ENCODE measurements at regions not wholly inside any gene's neighbourhood (a gene's known extent, or its start where the extent isn't known, plus 50 kb on each side); places are given as distances from the start of the nearest gene placed in this dataset.

GRCh38 chr9:2963307-2963706 lies 119.4 kb upstream of the PUM3 start:
- H3K27ac Mint-ChIP-seq = no peak overlapping the region
- H3K36me3 Mint-ChIP-seq = no peaks in the 10 kb centered on the region
- DNase-seq (no peak), ATAC-seq (no peak)
- no peaks in the 10 kb centered on the region for H3K9me3 Mint-ChIP-seq
- POLR2A ChIA-PET = no interaction called here
- no peak overlapping the region for H3K4me3 Mint-ChIP-seq
- no peaks in the 10 kb centered on the region for H3K4me1 Mint-ChIP-seq
- peaks cover 0 to 21% (median 4%) of the 10 kb centered on the region in 5 donors for H3K27me3 Mint-ChIP-seq

GRCh38 chr9:2962471-2963172 lies 118.7 kb upstream of the PUM3 start:
- POLR2A ChIA-PET = no interaction called here

GRCh38 chr9:2958219-2958618 lies 114.3 kb upstream of the PUM3 start:
- Mint-ChIP-seq H3K4me1 (no peaks in the 10 kb centered on the region), H3K27me3 (peaks cover 3 to 38% (median 9%) of the 10 kb centered on the region in 5 donors), H3K27ac (no peak overlapping the region), H3K36me3 (no peaks in the 10 kb centered on the region), H3K4me3 (no peak overlapping the region), H3K9me3 (no peaks in the 10 kb centered on the region)
- no peak for DNase-seq
- POLR2A ChIA-PET = no interaction called here
- no peak for ATAC-seq

More at GRCh38 chr9:2962471-2963172, 118.7 kb upstream of the PUM3 start:
- DNase-seq (no peak), ATAC-seq (no peak)
- Mint-ChIP-seq H3K36me3 (no peaks in the 10 kb centered on the region), H3K27ac (no peak overlapping the region), H3K4me1 (no peaks in the 10 kb centered on the region), H3K9me3 (no peaks in the 10 kb centered on the region), H3K4me3 (no peak overlapping the region), H3K27me3 (peaks cover 0 to 27% (median 9%) of the 10 kb centered on the region in 5 donors)

- no peaks in the 10 kb centered on the region for H3K36me3 Mint-ChIP-seq
- no peak for ATAC-seq
- H3K9me3 Mint-ChIP-seq = no peaks in the 10 kb centered on the region
Measured at GRCh38 chr9:2957656-2958200, 113.8 kb upstream of the PUM3 start.

GRCh38 chr9:2955575-2955974 lies 111.7 kb upstream of the PUM3 start:
- Mint-ChIP-seq H3K4me1 (no peaks in the 10 kb centered on the region), H3K4me3 (no peak overlapping the region), H3K27me3 (peaks cover 6 to 27% (median 12%) of the 10 kb centered on the region in 5 donors), H3K9me3 (no peaks in the 10 kb centered on the region), H3K36me3 (no peaks in the 10 kb centered on the region), H3K27ac (no peak overlapping the region)
- POLR2A ChIA-PET = no interaction called here
- DNase-seq = no peak
- no peak for ATAC-seq

More at GRCh38 chr9:2957656-2958200, 113.8 kb upstream of the PUM3 start:
- Mint-ChIP-seq H3K27ac (no peak overlapping the region), H3K27me3 (peaks cover 6 to 33% (median 12%) of the 10 kb centered on the region in 5 donors), H3K4me3 (no peak overlapping the region), H3K4me1 (no peaks in the 10 kb centered on the region)
- POLR2A ChIA-PET = no interaction called here
- no peak for DNase-seq

GRCh38 chr9:2939368-2939767 lies 95.5 kb upstream of the PUM3 start:
- Mint-ChIP-seq H3K4me3 (no peak overlapping the region), H3K36me3 (no peaks in the 10 kb centered on the region), H3K27ac (no peak overlapping the region), H3K4me1 (no peaks in the 10 kb centered on the region), H3K27me3 (peaks cover 1 to 27% (median 13%) of the 10 kb centered on the region in 5 donors), H3K9me3 (peaks cover 0 to 3% (median 0%) of the 10 kb centered on the region in 9 donors)
- POLR2A ChIA-PET = no interaction called here
- no peak for ATAC-seq
- DNase-seq = no peak

- POLR2A ChIA-PET = no interaction called here
- no peak overlapping the region for H3K27ac Mint-ChIP-seq
- no peak for ATAC-seq
- no peak for DNase-seq
- H3K4me3 Mint-ChIP-seq = no peak overlapping the region
- peaks cover 1 to 20% (median 10%) of the 10 kb centered on the region in 5 donors for H3K27me3 Mint-ChIP-seq
- peaks cover 0 to 2% (median 0%) of the 10 kb centered on the region in 9 donors for H3K9me3 Mint-ChIP-seq
- no peaks in the 10 kb centered on the region for H3K4me1 Mint-ChIP-seq
- no peaks in the 10 kb centered on the region for H3K36me3 Mint-ChIP-seq
Measured at GRCh38 chr9:2936221-2936620, 92.3 kb upstream of the PUM3 start.

- H3K9me3 Mint-ChIP-seq = no peaks in the 10 kb centered on the region
- no peaks in the 10 kb centered on the region for H3K4me1 Mint-ChIP-seq
- H3K4me3 Mint-ChIP-seq = no peak overlapping the region
- no peak overlapping the region for H3K27ac Mint-ChIP-seq
- DNase-seq (no peak), ATAC-seq (no peak)
- peaks cover 4 to 19% (median 10%) of the 10 kb centered on the region in 5 donors for H3K27me3 Mint-ChIP-seq
- POLR2A ChIA-PET = no interaction called here
- no peaks in the 10 kb centered on the region for H3K36me3 Mint-ChIP-seq
Measured at GRCh38 chr9:2934883-2935282, 91.0 kb upstream of the PUM3 start.

GRCh38 chr9:2934241-2934650 lies 90.4 kb upstream of the PUM3 start:
- Mint-ChIP-seq H3K4me3 (no peak overlapping the region), H3K36me3 (no peaks in the 10 kb centered on the region), H3K27me3 (peaks cover 2 to 17% (median 8%) of the 10 kb centered on the region in 5 donors), H3K4me1 (no peaks in the 10 kb centered on the region), H3K27ac (no peak overlapping the region), H3K9me3 (no peaks in the 10 kb centered on the region)
- ATAC-seq (no peak), DNase-seq (no peak)
- POLR2A ChIA-PET = no interaction called here

GRCh38 chr9:2933165-2934095 lies 89.5 kb upstream of the PUM3 start:
- DNase-seq = peak in 1 of 10 donors; percentile 44
- H3K27ac Mint-ChIP-seq = no peak overlapping the region
- ATAC-seq = no peak
- no peaks in the 10 kb centered on the region for H3K4me1 Mint-ChIP-seq
- H3K4me3 Mint-ChIP-seq = no peak overlapping the region
- no peaks in the 10 kb centered on the region for H3K36me3 Mint-ChIP-seq
- peaks cover 0 to 10% (median 2%) of the 10 kb centered on the region in 5 donors for H3K27me3 Mint-ChIP-seq
- H3K9me3 Mint-ChIP-seq = no peaks in the 10 kb centered on the region
- POLR2A ChIA-PET = no interaction called here

GRCh38 chr9:2928411-2928810 lies 84.5 kb upstream of the PUM3 start:
- H3K36me3 Mint-ChIP-seq = no peaks in the 10 kb centered on the region
- H3K27me3 Mint-ChIP-seq = peaks cover 0 to 8% (median 5%) of the 10 kb centered on the region in 5 donors
- POLR2A ChIA-PET = no interaction called here
- H3K9me3 Mint-ChIP-seq = peaks cover 0 to 13% (median 2%) of the 10 kb centered on the region in 9 donors
- no peak overlapping the region for H3K27ac Mint-ChIP-seq
- no peak for DNase-seq
- no peak overlapping the region for H3K4me3 Mint-ChIP-seq
- no peaks in the 10 kb centered on the region for H3K4me1 Mint-ChIP-seq
- ATAC-seq = no peak

- DNase-seq = no peak
- H3K4me3 Mint-ChIP-seq = no peak overlapping the region
- H3K9me3 Mint-ChIP-seq = peaks cover 0 to 13% (median 2%) of the 10 kb centered on the region in 9 donors
- H3K27me3 Mint-ChIP-seq = peaks cover 0 to 10% (median 8%) of the 10 kb centered on the region in 5 donors
- ATAC-seq = no peak
- H3K4me1 Mint-ChIP-seq = no peaks in the 10 kb centered on the region
- no peak overlapping the region for H3K27ac Mint-ChIP-seq
- no peaks in the 10 kb centered on the region for H3K36me3 Mint-ChIP-seq
- POLR2A ChIA-PET = no interaction called here
Measured at GRCh38 chr9:2925016-2925415, 81.1 kb upstream of the PUM3 start.

- H3K4me3 Mint-ChIP-seq = no peak overlapping the region
- no peaks in the 10 kb centered on the region for H3K4me1 Mint-ChIP-seq
- POLR2A ChIA-PET = no interaction called here
- H3K27me3 Mint-ChIP-seq = peaks cover 0 to 10% (median 8%) of the 10 kb centered on the region in 5 donors
- peaks cover 0 to 13% (median 2%) of the 10 kb centered on the region in 9 donors for H3K9me3 Mint-ChIP-seq
- H3K27ac Mint-ChIP-seq = no peak overlapping the region
- H3K36me3 Mint-ChIP-seq = no peaks in the 10 kb centered on the region
- ATAC-seq (no peak), DNase-seq (no peak)
Measured at GRCh38 chr9:2924380-2924768, 80.5 kb upstream of the PUM3 start.

All from naive thymus-derived CD8-positive, alpha-beta T cell (primary cell).